ENCODE measurements at regions not wholly inside any gene's neighbourhood (a gene's known extent, or its start where the extent isn't known, plus 50 kb on each side); places are given as distances from the start of the nearest gene placed in this dataset.

- Mint-ChIP-seq H3K27ac (no peak overlapping the region), H3K4me3 (no peak overlapping the region), H3K27me3 (no peaks in the 10 kb centered on the region), H3K9me3 (peaks cover 2% of the 10 kb centered on the region), H3K4me1 (no peaks in the 10 kb centered on the region), H3K36me3 (no peaks in the 10 kb centered on the region)
- DNase-seq (ENCODE audit: low spot score in 2 of 2) (no peak), ATAC-seq (ENCODE audit: low read depth) (no peak)
Observed at GRCh38 chr11:21817696-21818095, 375.2 kb upstream of the ANO5 start.

- Mint-ChIP-seq H3K27me3 (no peaks in the 10 kb centered on the region), H3K9me3 (peaks cover 2% of the 10 kb centered on the region), H3K36me3 (no peaks in the 10 kb centered on the region)
Observed at GRCh38 chr11:21820176-21820575, 372.7 kb upstream of the ANO5 start.

GRCh38 chr11:21825127-21825526, 367.8 kb upstream of the ANO5 start:
- DNase-seq (ENCODE audit: low spot score in 2 of 2) = no peak
- no peaks in the 10 kb centered on the region for H3K27me3 Mint-ChIP-seq
- peaks cover 2% of the 10 kb centered on the region for H3K9me3 Mint-ChIP-seq
- H3K4me1 Mint-ChIP-seq = no peaks in the 10 kb centered on the region
- ATAC-seq (ENCODE audit: low read depth) = no peak
- no peak overlapping the region for H3K4me3 Mint-ChIP-seq
- H3K27ac Mint-ChIP-seq = no peak overlapping the region
- H3K36me3 Mint-ChIP-seq = no peaks in the 10 kb centered on the region

More at GRCh38 chr11:21820176-21820575, 372.7 kb upstream of the ANO5 start:
- Mint-ChIP-seq H3K4me3 (no peak overlapping the region), H3K27ac (no peak overlapping the region), H3K4me1 (no peaks in the 10 kb centered on the region)
- ATAC-seq (ENCODE audit: low read depth) = no peak
- DNase-seq (ENCODE audit: low spot score in 2 of 2) = no peak

DNA sequence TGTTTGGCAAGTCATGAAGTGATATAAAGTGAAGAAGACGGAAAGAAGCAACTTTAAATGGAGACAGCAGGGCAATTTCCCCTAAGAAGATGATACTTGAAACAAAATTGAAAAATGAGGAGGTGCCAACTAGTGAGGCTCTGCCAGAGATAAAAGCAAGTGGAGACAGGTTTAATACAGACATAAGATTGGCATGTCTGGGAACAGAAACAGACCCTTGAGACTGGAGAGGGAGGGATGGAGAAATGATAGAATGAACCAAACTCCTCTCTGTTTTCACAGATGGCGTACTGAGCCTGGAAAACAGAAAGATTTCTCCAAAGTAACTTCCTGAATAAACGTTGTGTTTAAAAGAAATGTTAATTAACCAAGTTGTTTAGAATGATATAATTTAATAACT, 354.5 kb upstream of the ANO5 start:
- H3K4me1 Mint-ChIP-seq = no peaks in the 10 kb centered on the region
- no peaks in the 10 kb centered on the region for H3K9me3 Mint-ChIP-seq
- no peak for ATAC-seq (ENCODE audit: low read depth)
- no peak overlapping the region for H3K27ac Mint-ChIP-seq
- no peaks in the 10 kb centered on the region for H3K36me3 Mint-ChIP-seq
- no peak for DNase-seq (ENCODE audit: low spot score in 2 of 2)
- no peak overlapping the region for H3K4me3 Mint-ChIP-seq
- no peaks in the 10 kb centered on the region for H3K27me3 Mint-ChIP-seq

DNA sequence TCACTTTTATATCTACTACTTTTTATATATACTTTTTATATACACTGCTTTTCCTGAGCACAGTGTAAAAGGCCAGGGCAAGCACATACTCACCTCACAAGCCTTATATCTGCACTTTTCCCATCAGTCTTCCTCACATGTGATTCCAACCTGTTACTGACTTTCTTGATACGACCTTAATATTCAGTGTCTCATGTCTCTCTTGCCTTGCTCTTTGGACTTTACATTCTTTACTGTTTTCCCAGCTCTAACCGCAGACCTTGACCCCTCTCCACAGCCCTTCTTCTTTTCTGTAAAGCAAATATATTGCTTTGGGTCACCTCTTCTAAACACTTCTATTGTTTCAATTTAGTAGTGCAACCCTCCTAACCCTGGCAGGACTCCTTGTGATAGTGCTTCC, 353.1 kb upstream of the ANO5 start:
- Mint-ChIP-seq H3K36me3 (no peaks in the 10 kb centered on the region), H3K4me3 (no peak overlapping the region), H3K4me1 (no peaks in the 10 kb centered on the region), H3K27ac (no peak overlapping the region), H3K27me3 (no peaks in the 10 kb centered on the region), H3K9me3 (no peaks in the 10 kb centered on the region)
- DNase-seq (ENCODE audit: low spot score in 2 of 2) (no peak), ATAC-seq (ENCODE audit: low read depth) (no peak)

GRCh38 chr11:21861314-21861713, 331.6 kb upstream of the ANO5 start:
- ATAC-seq (ENCODE audit: low read depth) = no peak

DNA sequence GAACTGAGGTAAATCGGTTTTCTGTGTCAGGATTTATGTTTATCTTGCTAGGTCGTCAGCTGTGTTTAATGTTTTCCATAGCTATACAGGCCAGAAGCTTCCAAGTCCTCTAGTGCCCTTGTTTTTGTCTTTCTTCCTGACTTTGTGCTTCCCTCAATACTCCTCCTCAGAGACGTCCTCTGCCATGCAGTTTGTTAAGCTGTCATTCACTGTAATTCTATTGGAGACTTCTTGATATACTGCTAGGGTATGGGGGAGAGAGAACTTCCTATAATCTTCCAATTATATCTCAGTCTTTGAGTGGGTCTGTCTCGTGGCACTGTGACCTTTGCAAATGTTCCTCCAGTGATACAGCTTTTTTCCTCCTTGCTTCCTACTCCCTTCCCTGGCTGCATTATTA, 327.3 kb upstream of the ANO5 start:
- no peak overlapping the region for H3K27ac Mint-ChIP-seq
- ATAC-seq (ENCODE audit: low read depth) = no peak
- H3K4me3 Mint-ChIP-seq = no peak overlapping the region
- H3K36me3 Mint-ChIP-seq = no peaks in the 10 kb centered on the region
- DNase-seq (ENCODE audit: low spot score in 2 of 2) = no peak
- H3K27me3 Mint-ChIP-seq = no peaks in the 10 kb centered on the region
- peaks cover 2% of the 10 kb centered on the region for H3K9me3 Mint-ChIP-seq
- H3K4me1 Mint-ChIP-seq = no peaks in the 10 kb centered on the region

More at GRCh38 chr11:21861314-21861713, 331.6 kb upstream of the ANO5 start:
- Mint-ChIP-seq H3K36me3 (no peaks in the 10 kb centered on the region), H3K27ac (no peak overlapping the region), H3K9me3 (peaks cover 3% of the 10 kb centered on the region), H3K4me3 (no peak overlapping the region), H3K4me1 (no peaks in the 10 kb centered on the region), H3K27me3 (no peaks in the 10 kb centered on the region)
- no peak for DNase-seq (ENCODE audit: low spot score in 2 of 2)

DNA sequence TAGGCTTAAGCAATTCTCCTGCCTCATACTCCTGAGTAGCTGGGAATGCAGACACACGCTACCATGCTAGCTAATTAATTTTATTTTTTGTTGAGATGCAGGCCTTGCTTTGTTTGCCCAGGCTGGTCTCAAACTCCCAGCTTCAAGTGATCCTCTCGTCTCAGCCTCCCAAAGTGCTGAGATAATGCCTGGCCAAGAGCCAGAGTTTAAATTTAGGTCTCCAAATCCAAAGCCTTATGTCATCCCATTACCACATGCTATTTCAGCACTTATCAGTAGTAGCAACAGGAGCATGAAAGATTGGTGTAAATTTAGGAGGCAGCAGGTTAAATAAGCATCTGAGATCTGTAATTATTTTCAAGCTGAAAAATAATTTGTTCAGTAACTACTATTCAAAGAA, 326.1 kb upstream of the ANO5 start:
- no peaks in the 10 kb centered on the region for H3K27me3 Mint-ChIP-seq
- no peak overlapping the region for H3K4me3 Mint-ChIP-seq
- DNase-seq (ENCODE audit: low spot score in 2 of 2) = no peak
- ATAC-seq (ENCODE audit: low read depth) = no peak
- no peaks in the 10 kb centered on the region for H3K4me1 Mint-ChIP-seq
- no peak overlapping the region for H3K27ac Mint-ChIP-seq
- H3K9me3 Mint-ChIP-seq = peaks cover 2% of the 10 kb centered on the region
- no peaks in the 10 kb centered on the region for H3K36me3 Mint-ChIP-seq

DNA sequence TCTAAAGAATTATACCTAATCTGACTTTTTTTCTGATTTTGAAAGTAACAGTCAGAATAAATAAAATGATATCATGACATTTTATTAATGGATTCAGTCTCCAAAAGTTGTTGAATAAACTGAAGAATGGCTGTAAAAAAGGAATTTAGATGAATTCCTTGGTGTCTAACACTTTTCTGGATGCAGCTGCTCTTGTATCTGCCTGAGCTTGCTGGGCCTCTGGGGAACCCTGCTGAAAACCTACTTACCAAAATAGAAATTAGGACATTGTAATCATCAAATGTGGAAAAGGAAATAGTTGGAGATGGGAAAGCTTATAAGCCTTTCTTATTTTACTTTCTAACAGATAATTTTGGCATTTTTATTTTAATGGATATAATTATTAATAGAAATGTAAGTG, 315.7 kb upstream of the ANO5 start:
- Mint-ChIP-seq H3K9me3 (peaks cover 1% of the 10 kb centered on the region), H3K36me3 (no peaks in the 10 kb centered on the region), H3K27ac (no peak overlapping the region), H3K27me3 (no peaks in the 10 kb centered on the region), H3K4me1 (no peaks in the 10 kb centered on the region), H3K4me3 (no peak overlapping the region)
- ATAC-seq (ENCODE audit: low read depth) = no peak
- no peak for DNase-seq (ENCODE audit: low spot score in 2 of 2)

DNA sequence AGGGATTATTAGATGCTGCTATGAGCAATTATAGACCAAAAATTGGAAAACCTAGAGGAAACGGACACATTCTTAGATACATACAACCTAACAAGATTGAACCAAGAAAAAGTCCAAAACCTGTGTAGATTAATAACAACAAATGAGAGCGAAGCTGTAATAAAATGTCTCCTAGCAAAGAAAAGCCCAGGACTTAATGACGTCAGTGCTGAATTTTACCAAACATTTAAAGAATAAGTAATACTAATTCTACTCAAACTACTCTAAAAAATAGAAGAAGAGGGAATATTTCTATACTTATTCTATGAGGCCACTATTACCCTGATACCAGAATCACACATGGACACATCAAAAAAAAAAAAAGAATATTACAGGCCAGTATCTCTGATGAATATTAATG, 309.5 kb upstream of the ANO5 start:
- ATAC-seq (ENCODE audit: low read depth) (no peak), DNase-seq (ENCODE audit: low spot score in 2 of 2) (no peak)
- H3K9me3 Mint-ChIP-seq = peaks cover 13% of the 10 kb centered on the region
- no peaks in the 10 kb centered on the region for H3K27me3 Mint-ChIP-seq
- no peak overlapping the region for H3K4me3 Mint-ChIP-seq
- no peaks in the 10 kb centered on the region for H3K4me1 Mint-ChIP-seq
- no peaks in the 10 kb centered on the region for H3K36me3 Mint-ChIP-seq
- H3K27ac Mint-ChIP-seq = no peak overlapping the region

DNA sequence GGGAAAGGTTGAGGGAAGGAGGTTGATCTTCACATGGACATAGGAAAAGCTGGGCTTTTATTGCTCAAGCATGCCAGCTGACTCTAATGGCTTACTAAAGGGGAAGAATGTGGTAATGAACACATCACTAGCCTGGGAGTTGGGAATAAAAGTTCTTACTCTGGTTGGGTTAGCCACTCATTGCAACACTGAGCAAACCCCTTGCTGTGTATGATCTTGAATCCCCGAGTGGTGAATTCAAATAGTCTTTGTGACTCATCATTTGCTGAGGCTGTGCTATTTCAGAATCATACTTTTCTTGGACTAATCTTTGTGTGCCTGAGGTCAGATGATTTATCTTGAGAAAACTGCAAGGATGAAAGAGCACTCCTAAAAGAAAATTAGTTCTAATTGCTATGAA, 304.1 kb upstream of the ANO5 start:
- peaks cover 14% of the 10 kb centered on the region for H3K9me3 Mint-ChIP-seq
- H3K27me3 Mint-ChIP-seq = no peaks in the 10 kb centered on the region
- ATAC-seq (ENCODE audit: low read depth) = no peak
- no peak overlapping the region for H3K4me3 Mint-ChIP-seq
- no peak overlapping the region for H3K27ac Mint-ChIP-seq
- no peaks in the 10 kb centered on the region for H3K36me3 Mint-ChIP-seq
- no peak for DNase-seq (ENCODE audit: low spot score in 2 of 2)
- H3K4me1 Mint-ChIP-seq = no peaks in the 10 kb centered on the region

- DNase-seq (ENCODE audit: low spot score in 2 of 2) = no peak
- peaks cover 10% of the 10 kb centered on the region for H3K9me3 Mint-ChIP-seq
- no peak overlapping the region for H3K4me3 Mint-ChIP-seq
- no peak overlapping the region for H3K27ac Mint-ChIP-seq
- no peaks in the 10 kb centered on the region for H3K27me3 Mint-ChIP-seq
- ATAC-seq (ENCODE audit: low read depth) = no peak
- H3K36me3 Mint-ChIP-seq = no peaks in the 10 kb centered on the region
- H3K4me1 Mint-ChIP-seq = no peaks in the 10 kb centered on the region
Observed at GRCh38 chr11:21892736-21893564, 299.9 kb upstream of the ANO5 start.

GRCh38 chr11:21893565-21893867, 299.4 kb upstream of the ANO5 start:
- Mint-ChIP-seq H3K27me3 (no peaks in the 10 kb centered on the region), H3K4me3 (no peak overlapping the region), H3K27ac (no peak overlapping the region), H3K9me3 (peaks cover 9% of the 10 kb centered on the region), H3K36me3 (no peaks in the 10 kb centered on the region), H3K4me1 (no peaks in the 10 kb centered on the region)
- ATAC-seq (ENCODE audit: low read depth) = no peak
- DNase-seq (ENCODE audit: low spot score in 2 of 2) = no peak

DNA sequence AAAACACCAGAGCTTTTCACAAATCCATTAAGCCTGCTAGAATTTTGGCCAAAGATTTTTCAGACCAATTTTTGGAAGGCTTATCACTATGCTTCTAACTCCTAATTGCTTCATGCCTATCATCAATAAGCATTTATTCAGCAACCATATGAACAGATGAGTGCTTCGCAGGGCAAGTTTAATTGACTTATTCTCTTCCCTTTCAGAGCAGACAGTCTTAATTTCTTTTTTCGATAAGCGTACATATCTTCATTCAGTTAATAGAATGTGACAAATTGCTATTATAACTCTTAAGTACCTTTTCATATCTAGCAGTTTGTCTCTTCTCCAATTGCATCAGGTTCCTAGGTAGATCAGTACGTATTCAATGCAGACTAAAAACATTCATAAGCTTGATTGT, 298.4 kb upstream of the ANO5 start:
- no peaks in the 10 kb centered on the region for H3K36me3 Mint-ChIP-seq
- H3K4me3 Mint-ChIP-seq = no peak overlapping the region
- H3K27me3 Mint-ChIP-seq = no peaks in the 10 kb centered on the region
- ATAC-seq (ENCODE audit: low read depth) = no peak
- H3K9me3 Mint-ChIP-seq = peaks cover 9% of the 10 kb centered on the region
- no peak for DNase-seq (ENCODE audit: low spot score in 2 of 2)
- no peaks in the 10 kb centered on the region for H3K4me1 Mint-ChIP-seq
- no peak overlapping the region for H3K27ac Mint-ChIP-seq

DNA sequence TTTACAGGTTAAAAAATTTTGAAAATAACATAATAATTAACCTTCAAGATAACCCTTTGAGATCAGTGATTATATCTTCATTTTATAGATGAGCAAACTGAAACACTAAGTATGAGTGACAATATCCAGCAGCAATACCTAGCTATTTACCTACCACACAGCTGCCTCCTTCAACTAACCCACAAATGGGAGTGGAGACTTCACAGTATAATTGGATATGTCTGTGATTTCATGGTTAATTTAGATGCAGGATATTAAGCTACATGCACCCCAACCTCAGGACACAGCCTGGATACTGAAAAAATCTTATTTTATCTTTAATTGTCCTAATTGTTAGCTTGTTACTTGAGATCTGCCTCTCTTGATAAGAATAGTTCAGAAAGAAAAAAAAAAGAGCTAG, 297.2 kb upstream of the ANO5 start:
- H3K4me3 Mint-ChIP-seq = no peak overlapping the region
- no peak overlapping the region for H3K27ac Mint-ChIP-seq
- H3K4me1 Mint-ChIP-seq = no peaks in the 10 kb centered on the region
- DNase-seq (ENCODE audit: low spot score in 2 of 2) (no peak), ATAC-seq (ENCODE audit: low read depth) (no peak)
- H3K9me3 Mint-ChIP-seq = peaks cover 5% of the 10 kb centered on the region
- H3K27me3 Mint-ChIP-seq = no peaks in the 10 kb centered on the region
- H3K36me3 Mint-ChIP-seq = no peaks in the 10 kb centered on the region
